DND-41 (cell line): ENCODE measurements at regions not wholly inside any gene's neighbourhood (a gene's known extent, or its start where the extent isn't known, plus 50 kb on each side); places are given as distances from the start of the nearest gene placed in this dataset.
"Not testable (repeated sequence)": the region's sequence is repeated elsewhere in the genome, so short reads cannot be mapped to it uniquely, and the experiment has no call there.

Source experiments
- ATAC-seq: fragments of 200-7000 bp; cut with Tn5 transposase; 3 replicates; pipeline ENCODE4 v1.9.1; 2021; ENCODE audit warnings: low read depth; ENCODE audit not compliant: insufficient read depth
- DNase-seq: peaks from one replicate; pipeline ENCODE4 v3.0.0-alpha.2; 2020
- H2AFZ ChIP-seq: 2 replicates; pipeline ENCODE4 v1.6.0; 2012; ENCODE audit warnings: low read depth, low read length
- H3K27ac ChIP-seq: 2 replicates; pipeline ENCODE4 v1.5.1; 2012; ENCODE audit warnings: low read length, inconsistent platforms
- H3K27me3 ChIP-seq: fragments of 200-600 bp; sonication (generic); 2 replicates; pipeline ENCODE4 v1.6.0; 2012; ENCODE audit warnings: low read length, mild to moderate bottlenecking, inconsistent platforms; ENCODE audit not compliant: insufficient read depth, poor library complexity
- H3K36me3 ChIP-seq: 2 replicates; pipeline ENCODE4 v1.5.1; 2012; ENCODE audit warnings: low read length, inconsistent platforms; ENCODE audit not compliant: insufficient read depth
- H3K4me1 ChIP-seq: 2 replicates; pipeline ENCODE4 v1.5.1; 2012; ENCODE audit warnings: mild to moderate bottlenecking, low read length; ENCODE audit not compliant: insufficient read depth
- H3K4me2 ChIP-seq: 2 replicates; pipeline ENCODE4 v1.6.0; 2012; ENCODE audit warnings: mild to moderate bottlenecking, moderate library complexity, low read length, inconsistent platforms; ENCODE audit not compliant: insufficient read depth
- H3K4me3 ChIP-seq, 2 experiments: fragments of 200-600 bp in 1 of 2; shearing (Covaris generic) in 1 of 2; 2 replicates each; pipeline ENCODE4 v1.5.1; 2012 to 2016; ENCODE audit warnings: inconsistent platforms in 2 of 2, low read length in 2 of 2, mild to moderate bottlenecking in 2 of 2, low read depth in 1 of 2, moderate library complexity in 1 of 2
- H3K79me2 ChIP-seq: 2 replicates; pipeline ENCODE4 v1.6.0; 2012; ENCODE audit warnings: low read length, inconsistent platforms; ENCODE audit not compliant: insufficient read depth
- H3K9ac ChIP-seq: 2 replicates; pipeline ENCODE4 v1.6.0; 2012; ENCODE audit warnings: low read depth, mild to moderate bottlenecking, inconsistent platforms, low read length, moderate library complexity
- H3K9me3 ChIP-seq: 2 replicates; pipeline ENCODE4 v1.5.1; 2012; ENCODE audit warnings: low read length, moderate library complexity, mild to moderate bottlenecking, inconsistent platforms; ENCODE audit not compliant: insufficient read depth, severe bottlenecking
- H4K20me1 ChIP-seq: 2 replicates; pipeline ENCODE4 v1.6.0; 2012; ENCODE audit warnings: low read length; ENCODE audit not compliant: insufficient read depth
- CTCF ChIP-seq: IDR thresholded peaks from 2 replicates; pipeline ENCODE4 v1.5.1; 2012; ENCODE audit warnings: borderline replicate concordance, low read length, moderate library complexity, mild to moderate bottlenecking; ENCODE audit not compliant: poor library complexity, severe bottlenecking; ENCODE audit errors: extremely low read depth
- EZH2 ChIP-seq: IDR thresholded peaks from 3 replicates; pipeline ENCODE4 v1.6.1; 2012; ENCODE audit warnings: borderline replicate concordance, low read depth, mild to moderate bottlenecking, moderate library complexity, low read length, inconsistent platforms; ENCODE audit not compliant: severe bottlenecking

- H3K36me3 ChIP-seq = no peaks in the 10 kb centered on the region
- no peaks in the 10 kb centered on the region for H3K79me2 ChIP-seq
- DNase-seq = no peak
- no peaks in the 10 kb centered on the region for H3K27me3 ChIP-seq
- H3K9ac ChIP-seq = no peak overlapping the region
- H3K4me3 ChIP-seq = no peak overlapping the region
- H3K4me2 ChIP-seq = no peak overlapping the region
- no peaks in the 10 kb centered on the region for H3K4me1 ChIP-seq
- no peak for ATAC-seq
- no peak overlapping the region for H3K27ac ChIP-seq
- TF ChIP-seq CTCF = no peak
- no peak for TF ChIP-seq EZH2
- H2AFZ ChIP-seq = no peak overlapping the region
- no peaks in the 10 kb centered on the region for H4K20me1 ChIP-seq
- H3K9me3 ChIP-seq = no peaks in the 10 kb centered on the region
Measured at GRCh38 chr13:100773429-100773828, 98.8 kb upstream of the TMTC4 start.

- Histone ChIP-seq H3K27me3 (no peaks in the 10 kb centered on the region), H3K4me2 (no peak overlapping the region), H4K20me1 (no peaks in the 10 kb centered on the region), H3K36me3 (no peaks in the 10 kb centered on the region), H3K79me2 (no peaks in the 10 kb centered on the region), H3K9me3 (peaks cover 2% of the 10 kb centered on the region), H3K9ac (no peak overlapping the region), H3K4me3 (no peak overlapping the region), H3K4me1 (no peaks in the 10 kb centered on the region), H3K27ac (no peak overlapping the region), H2AFZ (no peak overlapping the region)
- DNase-seq (no peak), ATAC-seq (no peak)
- no peak for TF ChIP-seq EZH2
- TF ChIP-seq CTCF = no peak
Measured at GRCh38 chr13:100767192-100767591, 92.6 kb upstream of the TMTC4 start.

- H3K4me1 ChIP-seq, H3K4me3 ChIP-seq, H3K9ac ChIP-seq, ATAC-seq, H3K27ac ChIP-seq, DNase-seq, H3K79me2 ChIP-seq, H3K36me3 ChIP-seq, H3K4me2 ChIP-seq, H3K27me3 ChIP-seq, H3K9me3 ChIP-seq, H4K20me1 ChIP-seq, H2AFZ ChIP-seq: not testable (repeated sequence)
Measured at GRCh38 chr13:100766570-100766969, 92.0 kb upstream of the TMTC4 start.

GRCh38 chr13:100764937-100765336, 90.3 kb upstream of the TMTC4 start:
- Histone ChIP-seq H3K36me3 (no peaks in the 10 kb centered on the region), H3K27ac (no peak overlapping the region), H3K79me2 (no peaks in the 10 kb centered on the region), H3K4me2 (no peak overlapping the region), H3K27me3 (no peaks in the 10 kb centered on the region), H3K9ac (no peak overlapping the region), H2AFZ (no peak overlapping the region), H3K4me3 (no peak overlapping the region), H4K20me1 (no peaks in the 10 kb centered on the region), H3K4me1 (no peaks in the 10 kb centered on the region), H3K9me3 (peaks cover 2% of the 10 kb centered on the region)
- no peak for TF ChIP-seq EZH2
- no peak for TF ChIP-seq CTCF
- DNase-seq (no peak), ATAC-seq (no peak)

GRCh38 chr13:100762126-100762525, 87.5 kb upstream of the TMTC4 start:
- H3K9me3 ChIP-seq, ATAC-seq, DNase-seq: not testable (repeated sequence)

More at GRCh38 chr13:100762126-100762525, 87.5 kb upstream of the TMTC4 start:
- not testable (repeated sequence) for H3K4me2 ChIP-seq, H3K4me3 ChIP-seq, H3K79me2 ChIP-seq, H3K4me1 ChIP-seq, H3K36me3 ChIP-seq, H3K27ac ChIP-seq, H2AFZ ChIP-seq, H3K27me3 ChIP-seq, H4K20me1 ChIP-seq, H3K9ac ChIP-seq
